SK-N-SH (cell line): ENCODE measurements at regions not wholly inside any gene's neighbourhood (a gene's known extent, or its start where the extent isn't known, plus 50 kb on each side); places are given as distances from the start of the nearest gene placed in this dataset.

Source experiments
- GATA2 ChIP-seq: sonication (generic); formaldehyde crosslinking; IDR thresholded peaks from 2 replicates; pipeline ENCODE4 v1.5.0; 2020; ENCODE audit warnings: mild to moderate bottlenecking, missing genetic modification reagents
- RAD21 ChIP-seq: IDR thresholded peaks from 2 replicates; pipeline ENCODE4 v1.6.1; 2012; ENCODE audit warnings: mild to moderate bottlenecking, low read length
- SIN3A ChIP-seq: IDR thresholded peaks from 2 replicates; pipeline ENCODE4 v1.6.1; 2012; ENCODE audit warnings: low read depth, mild to moderate bottlenecking, low read length, moderate library complexity, borderline replicate concordance
- TF ChIP-seq, protein P1 (sequence below): IDR thresholded peaks from 2 replicates; pipeline ENCODE4 v1.6.1; 2012; ENCODE audit warnings: mild to moderate bottlenecking, low read depth, low read length, moderate library complexity

DNA sequence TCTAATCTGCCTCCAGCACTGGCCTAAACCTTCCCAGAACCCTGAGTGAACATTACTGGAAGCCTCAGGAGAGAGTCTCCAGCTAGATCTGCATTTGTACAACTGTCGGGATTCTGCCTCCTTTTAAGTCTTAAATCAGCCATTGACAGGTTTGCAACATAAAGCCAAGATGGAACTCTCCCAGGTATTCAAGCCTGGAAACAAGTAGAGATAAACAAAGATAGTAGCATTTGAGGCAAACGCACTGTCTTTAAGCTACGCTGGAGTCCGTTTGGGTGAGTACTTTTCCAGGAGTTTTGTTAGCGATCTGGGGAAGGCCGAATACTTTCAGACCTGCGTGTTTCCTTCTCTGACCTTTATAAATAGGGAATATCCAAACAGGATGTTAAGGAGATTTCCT is 317.2 kb upstream of the FZD8 start:
- TF ChIP-seq, protein P1, sequence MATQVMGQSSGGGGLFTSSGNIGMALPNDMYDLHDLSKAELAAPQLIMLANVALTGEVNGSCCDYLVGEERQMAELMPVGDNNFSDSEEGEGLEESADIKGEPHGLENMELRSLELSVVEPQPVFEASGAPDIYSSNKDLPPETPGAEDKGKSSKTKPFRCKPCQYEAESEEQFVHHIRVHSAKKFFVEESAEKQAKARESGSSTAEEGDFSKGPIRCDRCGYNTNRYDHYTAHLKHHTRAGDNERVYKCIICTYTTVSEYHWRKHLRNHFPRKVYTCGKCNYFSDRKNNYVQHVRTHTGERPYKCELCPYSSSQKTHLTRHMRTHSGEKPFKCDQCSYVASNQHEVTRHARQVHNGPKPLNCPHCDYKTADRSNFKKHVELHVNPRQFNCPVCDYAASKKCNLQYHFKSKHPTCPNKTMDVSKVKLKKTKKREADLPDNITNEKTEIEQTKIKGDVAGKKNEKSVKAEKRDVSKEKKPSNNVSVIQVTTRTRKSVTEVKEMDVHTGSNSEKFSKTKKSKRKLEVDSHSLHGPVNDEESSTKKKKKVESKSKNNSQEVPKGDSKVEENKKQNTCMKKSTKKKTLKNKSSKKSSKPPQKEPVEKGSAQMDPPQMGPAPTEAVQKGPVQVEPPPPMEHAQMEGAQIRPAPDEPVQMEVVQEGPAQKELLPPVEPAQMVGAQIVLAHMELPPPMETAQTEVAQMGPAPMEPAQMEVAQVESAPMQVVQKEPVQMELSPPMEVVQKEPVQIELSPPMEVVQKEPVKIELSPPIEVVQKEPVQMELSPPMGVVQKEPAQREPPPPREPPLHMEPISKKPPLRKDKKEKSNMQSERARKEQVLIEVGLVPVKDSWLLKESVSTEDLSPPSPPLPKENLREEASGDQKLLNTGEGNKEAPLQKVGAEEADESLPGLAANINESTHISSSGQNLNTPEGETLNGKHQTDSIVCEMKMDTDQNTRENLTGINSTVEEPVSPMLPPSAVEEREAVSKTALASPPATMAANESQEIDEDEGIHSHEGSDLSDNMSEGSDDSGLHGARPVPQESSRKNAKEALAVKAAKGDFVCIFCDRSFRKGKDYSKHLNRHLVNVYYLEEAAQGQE: no peak
- TF ChIP-seq SIN3A (no peak), RAD21 (no peak), GATA2 (CRISPR knock-in tag) (no peak)
